ENCODE measurements at regions not wholly inside any gene's neighbourhood (a gene's known extent, or its start where the extent isn't known, plus 50 kb on each side); places are given as distances from the start of the nearest gene placed in this dataset.

GRCh38 chr9:27626244-27627187 is 53.2 kb upstream of the C9orf72 start:
- TF ChIP-seq POLR2A (IDR thresholded peaks at IDR 0.05; ENCODE audit: low read depth, low read length) (no peak), POLR2AphosphoS5 (IDR thresholded peaks at IDR 0.05; ENCODE audit: insufficient read depth, low read depth, low read length) (no peak), GATA2 (IDR thresholded peaks at IDR 0.05; ENCODE audit: insufficient read depth, insufficient read length, low read depth, low read length) (no peak), MAX (IDR thresholded peaks at IDR 0.05; ENCODE audit: insufficient read depth, insufficient read length) (no peak), EZH2 (IDR thresholded peaks at IDR 0.05; ENCODE audit: borderline replicate concordance, low read depth, low read length, severe bottlenecking) (no peak), MYC (IDR thresholded peaks at IDR 0.05; ENCODE audit: low read depth, low read length) (no peak)
- TF ChIP-seq, protein P1, sequence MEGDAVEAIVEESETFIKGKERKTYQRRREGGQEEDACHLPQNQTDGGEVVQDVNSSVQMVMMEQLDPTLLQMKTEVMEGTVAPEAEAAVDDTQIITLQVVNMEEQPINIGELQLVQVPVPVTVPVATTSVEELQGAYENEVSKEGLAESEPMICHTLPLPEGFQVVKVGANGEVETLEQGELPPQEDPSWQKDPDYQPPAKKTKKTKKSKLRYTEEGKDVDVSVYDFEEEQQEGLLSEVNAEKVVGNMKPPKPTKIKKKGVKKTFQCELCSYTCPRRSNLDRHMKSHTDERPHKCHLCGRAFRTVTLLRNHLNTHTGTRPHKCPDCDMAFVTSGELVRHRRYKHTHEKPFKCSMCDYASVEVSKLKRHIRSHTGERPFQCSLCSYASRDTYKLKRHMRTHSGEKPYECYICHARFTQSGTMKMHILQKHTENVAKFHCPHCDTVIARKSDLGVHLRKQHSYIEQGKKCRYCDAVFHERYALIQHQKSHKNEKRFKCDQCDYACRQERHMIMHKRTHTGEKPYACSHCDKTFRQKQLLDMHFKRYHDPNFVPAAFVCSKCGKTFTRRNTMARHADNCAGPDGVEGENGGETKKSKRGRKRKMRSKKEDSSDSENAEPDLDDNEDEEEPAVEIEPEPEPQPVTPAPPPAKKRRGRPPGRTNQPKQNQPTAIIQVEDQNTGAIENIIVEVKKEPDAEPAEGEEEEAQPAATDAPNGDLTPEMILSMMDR (IDR thresholded peaks at IDR 0.05; ENCODE audit: extremely low read depth in 1 of 2, insufficient read depth in 1 of 2, low read depth in 1 of 2, low read length in 2 of 2) = no peak
- no peak overlapping the region for H3K27ac ChIP-seq (ENCODE audit: insufficient read depth, low read depth, low read length)
- ChIA-PET POLR2A (no interaction called here), CTCF (no interaction called here)
- H3K4me2 ChIP-seq (ENCODE audit: insufficient read depth, low read length) = no peak overlapping the region
- no peaks in the 10 kb centered on the region for H3K9me3 ChIP-seq (replicated peaks; ENCODE audit: control insufficient read depth, insufficient read depth, low read length)
- no peak overlapping the region for H3K4me3 ChIP-seq (replicated peaks in 1 of 3; ENCODE audit: insufficient read depth in 1 of 3, low read depth in 1 of 3, low read length in 3 of 3)
- dilution Hi-C loops (cut with MboI; ENCODE audit: extremely low pct_ligation_motif_present, low sequenced_read_pairs) = no loop called here
- no peak for DNase-seq (ENCODE audit: low read depth, low spot score)
- intact Hi-C loops (cut with micrococcal nuclease) = no loop called here
- no peaks in the 10 kb centered on the region for H4K20me1 ChIP-seq (replicated peaks; ENCODE audit: control insufficient read depth, extremely low read depth, insufficient read depth, low read length)
- no peaks in the 10 kb centered on the region for H3K4me1 ChIP-seq (ENCODE audit: control insufficient read depth, extremely low read depth, insufficient read depth, low read length)
- no peak for FAIRE-seq
- H3K9ac ChIP-seq (replicated peaks; ENCODE audit: extremely low read depth, insufficient read depth, low read length) = no peak overlapping the region
- H3K79me2 ChIP-seq (ENCODE audit: control insufficient read depth, insufficient read depth, low read length) = no peaks in the 10 kb centered on the region
- H2AFZ ChIP-seq (ENCODE audit: low read depth, low read length) = no peak overlapping the region
- no peaks in the 10 kb centered on the region for H3K36me3 ChIP-seq (ENCODE audit: control insufficient read depth in 2 of 2, extremely low read depth in 1 of 2, insufficient read depth in 2 of 2, low read length in 2 of 2)
- no peaks in the 10 kb centered on the region for H3K27me3 ChIP-seq (ENCODE audit: control insufficient read depth in 2 of 2, insufficient read depth in 2 of 2, low read length in 2 of 2)
- no TSS peak for BruUV-seq (replicated peaks)
- H3K9me1 ChIP-seq (replicated peaks; ENCODE audit: control insufficient read depth, extremely low read depth, insufficient read depth, low read length) = no peaks in the 10 kb centered on the region
